Right lung (tissue), 2 donors: ENCODE measurements at regions not wholly inside any gene's neighbourhood (a gene's known extent, or its start where the extent isn't known, plus 50 kb on each side); places are given as distances from the start of the nearest gene placed in this dataset.

Experiments used
- DNase-seq, 2 donors: peaks; one replicate each; pipeline ENCODE4 v3.0.0-alpha.2; 2013

DNA sequence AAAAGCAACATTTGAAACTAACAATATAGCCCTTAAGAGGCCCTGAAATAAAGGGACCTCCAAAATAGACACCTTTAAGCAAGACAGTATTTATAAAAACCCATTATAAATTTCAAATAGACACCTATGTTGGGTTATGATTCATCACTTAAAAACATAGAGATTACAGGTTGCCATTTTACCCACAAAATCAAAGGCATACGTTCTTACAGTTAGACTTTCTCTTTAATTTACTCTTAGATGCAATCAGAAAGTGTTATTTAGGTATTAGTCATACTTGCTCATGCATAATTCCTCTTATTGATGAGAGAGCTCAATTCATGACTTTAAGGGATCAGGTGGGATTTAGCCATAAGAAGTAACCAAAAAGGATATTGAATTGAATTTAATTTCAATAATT, 51.5 kb upstream of the TMEM200A start:
- DNase-seq: no peak

DNA sequence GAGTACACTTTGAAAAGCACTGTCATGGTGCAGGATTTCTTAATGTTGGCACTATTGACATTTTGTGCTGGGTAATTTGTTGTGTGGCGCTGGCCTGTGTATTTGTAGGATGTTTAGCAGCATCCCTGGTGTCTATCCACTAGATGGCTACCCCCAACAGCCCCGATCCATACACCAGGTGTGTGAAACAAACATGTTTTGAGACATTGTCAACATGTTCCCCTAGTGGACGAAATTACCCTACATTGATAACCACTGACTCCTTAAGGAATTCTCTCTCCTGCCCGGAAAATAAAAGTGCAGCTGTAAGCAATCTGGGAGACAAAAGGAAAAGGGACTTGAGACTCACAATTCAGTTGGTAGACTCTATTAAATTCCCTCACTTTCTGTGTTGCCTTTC, 52.6 kb upstream of the TMEM200A start:
- DNase-seq: no peak

DNA sequence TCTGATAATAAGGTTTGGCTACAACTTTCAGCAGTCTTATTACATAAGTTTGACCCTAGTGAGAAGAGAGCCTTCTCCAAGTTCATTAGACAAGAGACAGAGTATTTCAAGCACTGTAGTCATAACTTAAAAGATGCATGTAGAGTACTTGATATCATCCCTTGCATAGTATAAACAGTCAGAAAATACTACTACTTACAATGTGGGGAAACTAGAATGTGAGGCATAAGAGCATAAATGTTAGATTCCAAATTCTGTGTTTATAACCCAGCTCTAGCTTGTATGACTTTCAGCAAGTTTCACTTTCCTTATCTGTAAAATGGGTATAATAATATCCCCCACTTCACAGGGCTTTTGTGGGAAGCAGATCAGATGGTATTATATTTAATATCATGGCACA, 56.8 kb upstream of the TMEM200A start:
- no peak for DNase-seq

DNA sequence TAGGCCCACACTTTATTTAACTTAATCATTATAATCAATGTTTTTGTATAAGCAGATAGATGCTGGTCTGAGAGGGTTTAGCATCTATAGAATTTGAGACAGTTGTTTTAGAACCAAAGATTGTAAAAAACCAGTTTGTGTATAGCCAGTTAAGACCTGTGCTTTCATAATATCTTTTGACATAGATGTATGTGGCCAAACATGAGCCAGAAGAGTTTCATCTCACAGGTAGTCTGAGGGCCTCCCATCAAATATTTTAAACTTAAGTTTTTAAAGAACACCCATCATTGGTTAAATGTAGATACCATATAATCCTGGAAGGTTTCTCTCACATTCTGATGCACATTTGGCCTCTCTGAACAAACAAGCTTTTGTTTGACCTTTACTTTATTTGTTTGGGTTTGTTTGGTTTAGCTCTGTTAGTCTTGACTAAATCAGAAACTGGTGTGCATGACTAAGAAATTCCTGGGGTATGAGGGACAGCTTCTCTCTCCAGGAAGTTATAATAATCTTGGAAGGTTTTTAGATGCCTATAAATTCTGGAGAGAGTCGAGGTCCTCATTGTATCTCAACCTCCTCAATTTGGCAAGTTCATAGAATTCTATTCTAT, 58.0 kb upstream of the TMEM200A start:
- DNase-seq: no peak

DNA sequence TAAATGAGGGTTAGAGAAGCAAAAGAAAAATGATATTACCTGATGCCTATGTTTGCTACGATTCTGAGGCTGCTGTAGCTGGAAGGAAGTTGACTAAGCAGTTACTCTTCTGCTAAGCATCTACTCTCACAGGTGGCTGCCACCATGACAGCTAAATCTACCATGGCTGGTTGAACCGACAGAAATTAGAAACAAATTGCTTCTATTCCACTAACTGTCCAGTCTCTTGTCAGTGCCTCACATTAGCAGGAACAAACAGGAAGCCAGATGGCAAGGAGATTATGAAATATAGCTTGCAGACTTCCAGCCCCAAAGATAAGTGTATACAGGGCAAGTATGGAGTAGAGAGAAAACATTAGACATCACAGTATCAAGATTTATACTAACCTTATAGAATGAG, 59.4 kb upstream of the TMEM200A start:
- no peak for DNase-seq

DNA sequence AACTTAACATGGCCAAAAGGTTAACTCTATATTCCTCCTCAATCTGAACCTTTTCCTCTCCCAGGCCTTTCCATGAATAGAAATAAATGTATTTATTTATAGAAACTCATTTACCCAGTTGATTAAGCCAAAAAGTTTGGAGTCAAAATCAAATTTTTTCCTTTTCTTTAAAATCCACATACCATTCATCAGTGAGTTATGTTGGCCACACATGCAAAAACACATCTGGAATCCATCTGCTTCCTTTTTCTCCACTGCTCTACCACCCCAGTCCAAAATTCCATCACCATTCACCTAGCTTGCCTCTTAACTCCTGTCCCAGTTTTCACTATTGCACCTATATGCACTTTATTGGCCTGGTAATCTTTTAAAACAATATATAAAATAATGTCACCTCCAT, 62.4 kb upstream of the TMEM200A start:
- DNase-seq: no peak

- no peak for DNase-seq
Measured at GRCh38 chr6:130298258-130298657, 67.6 kb upstream of the TMEM200A start.

GRCh38 chr6:130296854-130297253, 69.0 kb upstream of the TMEM200A start:
- DNase-seq: no peak

DNA sequence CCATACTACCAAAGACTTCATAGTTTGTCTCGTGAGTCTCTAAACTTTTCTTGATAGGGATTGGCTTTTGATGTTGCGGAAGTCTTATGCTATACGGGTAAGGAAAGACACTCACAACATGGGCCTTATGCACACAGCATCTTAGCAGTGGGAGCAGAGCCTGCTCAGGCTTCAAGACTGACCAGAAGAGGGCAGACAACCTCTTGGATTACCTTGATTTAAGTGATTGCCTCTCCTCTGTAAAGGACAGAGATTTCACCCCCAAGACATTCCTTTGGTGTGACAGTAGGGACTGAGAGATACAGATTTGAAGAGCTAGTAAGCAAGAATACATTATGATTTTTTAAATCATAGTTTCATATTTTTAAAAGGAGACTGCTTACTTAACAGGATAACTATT, 71.0 kb upstream of the SAMD3 start:
- DNase-seq: peak in 1 of 2 donors; percentile 9

DNA sequence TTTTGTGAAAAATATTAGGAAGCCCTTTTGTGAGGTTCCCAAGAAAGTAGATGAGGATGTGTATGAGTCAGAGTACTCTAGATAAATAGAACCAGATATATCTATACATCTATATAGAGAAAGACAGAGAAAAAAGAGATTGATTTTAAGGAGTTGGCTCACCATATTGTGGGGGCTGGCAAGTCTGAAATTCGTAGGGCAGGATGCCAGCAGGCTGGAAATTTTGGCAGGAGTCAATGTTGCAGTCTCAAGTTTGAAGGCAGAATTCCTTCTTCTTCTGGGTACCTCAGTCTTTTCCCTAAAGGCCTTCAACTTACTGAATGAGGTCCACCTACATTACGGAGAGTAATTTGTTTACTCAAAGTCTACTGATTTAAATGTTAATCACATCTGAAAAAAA, 65.3 kb upstream of the SAMD3 start:
- no peak for DNase-seq

GRCh38 chr6:130282234-130282995, 59.7 kb upstream of the SAMD3 start:
- peak in 1 of 2 donors; percentile 12 for DNase-seq

GRCh38 chr6:130276507-130276906, 53.8 kb upstream of the SAMD3 start:
- DNase-seq: no peak

- no peak for DNase-seq
Measured at GRCh38 chr6:130274007-130274406, 51.3 kb upstream of the SAMD3 start.
